Endothelial cell (in vitro differentiated cells): ENCODE measurements at regions not wholly inside any gene's neighbourhood (a gene's known extent, or its start where the extent isn't known, plus 50 kb on each side); places are given as distances from the start of the nearest gene placed in this dataset.

ENCODE experiments used
- DNase-seq: peaks from one replicate; pipeline ENCODE4 v3.0.0; 2021; ENCODE audit warnings: low spot score
- H3K27ac Mint-ChIP-seq: one replicate; pipeline ENCODE4 v1.8.0; 2021; ENCODE audit warnings: mixed read lengths, inconsistent platforms; ENCODE audit not compliant: unreplicated experiment
- H3K27me3 Mint-ChIP-seq: one replicate; pipeline ENCODE4 v1.8.0; 2021; ENCODE audit warnings: mild to moderate bottlenecking, moderate library complexity, mixed read lengths, inconsistent platforms; ENCODE audit not compliant: unreplicated experiment
- H3K36me3 Mint-ChIP-seq: one replicate; pipeline ENCODE4 v1.8.0; 2021; ENCODE audit warnings: mild to moderate bottlenecking, low read depth, mixed read lengths, inconsistent platforms; ENCODE audit not compliant: unreplicated experiment
- H3K4me1 Mint-ChIP-seq: one replicate; pipeline ENCODE4 v1.8.0; 2021; ENCODE audit warnings: mild to moderate bottlenecking, mixed read lengths, inconsistent platforms; ENCODE audit not compliant: unreplicated experiment
- H3K4me3 Mint-ChIP-seq: one replicate; pipeline ENCODE4 v1.8.0; 2021; ENCODE audit warnings: mild to moderate bottlenecking, mixed read lengths, inconsistent platforms; ENCODE audit not compliant: unreplicated experiment
- H3K9me3 Mint-ChIP-seq: one replicate; pipeline ENCODE4 v1.8.0; 2021; ENCODE audit warnings: mixed read lengths, inconsistent platforms; ENCODE audit not compliant: unreplicated experiment
- TF ChIP-seq, protein P1 (sequence below): fragments of 200-600 bp; sonication (generic); IDR thresholded peaks from one replicate; pipeline ENCODE4 v1.5.0; 2021; ENCODE audit warnings: antibody characterized with exemption; ENCODE audit not compliant: unreplicated experiment

DNA sequence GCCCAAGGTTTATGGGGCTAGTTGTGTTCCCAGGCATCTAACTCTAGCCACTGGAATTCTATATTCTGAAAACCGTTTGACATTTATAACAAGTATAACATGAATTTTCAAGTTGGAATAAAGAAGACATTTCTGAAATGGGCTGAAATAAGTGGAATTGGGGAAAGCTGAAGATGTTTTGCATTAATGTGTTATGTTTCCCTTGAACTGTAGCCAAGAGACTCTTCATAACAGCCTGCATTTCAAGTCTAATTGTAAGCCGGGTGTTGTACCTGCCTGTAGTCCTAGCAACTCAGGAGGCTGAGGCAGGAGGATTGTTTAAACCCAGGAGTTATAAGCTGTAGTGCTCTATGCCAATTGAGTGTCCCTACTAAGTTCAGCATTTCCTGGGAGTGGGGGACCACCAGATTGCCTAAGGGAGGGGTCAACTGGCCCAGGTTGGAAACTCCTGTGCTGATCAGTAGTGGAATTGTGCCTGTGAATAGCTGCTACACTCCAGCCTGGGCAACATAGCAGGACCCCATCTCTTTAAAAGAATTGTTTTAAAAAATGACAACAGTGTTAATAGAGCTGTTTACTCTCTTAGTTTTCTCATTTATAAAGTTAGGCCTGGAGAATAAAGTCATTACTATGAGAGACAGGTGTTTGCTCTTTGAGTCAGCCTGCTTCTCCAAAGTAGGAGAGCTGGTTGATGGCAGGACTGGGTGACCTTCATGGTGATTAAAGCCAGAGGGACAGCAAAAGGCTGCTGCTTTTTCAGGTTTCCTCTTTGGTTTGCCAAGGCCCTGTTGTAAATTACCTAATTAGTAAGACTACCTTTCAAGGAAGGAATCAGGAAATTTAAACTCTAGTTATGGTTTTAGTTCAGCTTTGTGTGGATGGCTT lies 483.6 kb upstream of the RGS6 start:
- no peak for DNase-seq
- Mint-ChIP-seq H3K27me3 (no peaks in the 10 kb centered on the region), H3K4me1 (peaks cover 6% of the 10 kb centered on the region), H3K9me3 (no peaks in the 10 kb centered on the region), H3K36me3 (peaks cover 4% of the 10 kb centered on the region), H3K27ac (no peak overlapping the region), H3K4me3 (no peak overlapping the region)
- TF ChIP-seq, protein P1, sequence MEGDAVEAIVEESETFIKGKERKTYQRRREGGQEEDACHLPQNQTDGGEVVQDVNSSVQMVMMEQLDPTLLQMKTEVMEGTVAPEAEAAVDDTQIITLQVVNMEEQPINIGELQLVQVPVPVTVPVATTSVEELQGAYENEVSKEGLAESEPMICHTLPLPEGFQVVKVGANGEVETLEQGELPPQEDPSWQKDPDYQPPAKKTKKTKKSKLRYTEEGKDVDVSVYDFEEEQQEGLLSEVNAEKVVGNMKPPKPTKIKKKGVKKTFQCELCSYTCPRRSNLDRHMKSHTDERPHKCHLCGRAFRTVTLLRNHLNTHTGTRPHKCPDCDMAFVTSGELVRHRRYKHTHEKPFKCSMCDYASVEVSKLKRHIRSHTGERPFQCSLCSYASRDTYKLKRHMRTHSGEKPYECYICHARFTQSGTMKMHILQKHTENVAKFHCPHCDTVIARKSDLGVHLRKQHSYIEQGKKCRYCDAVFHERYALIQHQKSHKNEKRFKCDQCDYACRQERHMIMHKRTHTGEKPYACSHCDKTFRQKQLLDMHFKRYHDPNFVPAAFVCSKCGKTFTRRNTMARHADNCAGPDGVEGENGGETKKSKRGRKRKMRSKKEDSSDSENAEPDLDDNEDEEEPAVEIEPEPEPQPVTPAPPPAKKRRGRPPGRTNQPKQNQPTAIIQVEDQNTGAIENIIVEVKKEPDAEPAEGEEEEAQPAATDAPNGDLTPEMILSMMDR, result no peak

DNA sequence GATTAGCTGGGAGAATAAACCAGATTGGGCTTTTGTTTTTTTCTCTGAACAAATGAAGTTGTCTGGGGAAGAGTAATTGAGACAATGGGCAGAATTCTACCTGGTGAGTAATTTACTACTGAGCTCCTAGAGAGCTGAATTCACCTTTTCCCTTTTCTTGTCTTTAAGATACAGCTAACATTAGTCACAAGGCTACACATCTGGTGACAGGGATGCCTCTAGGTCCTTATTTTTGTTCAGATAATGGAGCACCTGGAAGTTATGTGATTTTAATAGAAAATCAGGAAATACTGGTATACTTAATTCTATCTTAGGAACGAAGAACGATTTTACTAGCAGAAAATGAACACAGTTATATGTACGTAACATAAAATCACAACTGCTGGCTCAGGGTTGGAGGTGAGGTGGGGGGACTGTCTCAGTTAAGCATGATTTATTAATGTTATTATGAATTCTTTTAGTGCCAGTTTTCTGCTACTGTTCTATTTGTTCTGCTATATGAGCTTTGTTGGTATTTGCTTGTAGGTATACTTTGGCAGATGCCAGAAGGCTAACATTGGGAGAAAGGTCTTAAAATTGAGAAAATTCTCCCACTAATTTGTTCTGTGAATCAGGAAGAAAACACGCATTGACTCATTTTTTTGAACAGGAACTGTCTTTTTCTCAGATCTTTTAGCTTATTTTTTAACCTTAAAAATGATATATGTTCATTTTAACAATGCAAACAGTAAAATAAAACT lies 482.7 kb upstream of the RGS6 start:
- Mint-ChIP-seq H3K4me1 (peaks cover 6% of the 10 kb centered on the region), H3K36me3 (peaks cover 4% of the 10 kb centered on the region), H3K27me3 (no peaks in the 10 kb centered on the region), H3K9me3 (no peaks in the 10 kb centered on the region), H3K27ac (no peak overlapping the region), H3K4me3 (no peak overlapping the region)
- TF ChIP-seq, protein P1, result no peak
- no peak for DNase-seq

DNA sequence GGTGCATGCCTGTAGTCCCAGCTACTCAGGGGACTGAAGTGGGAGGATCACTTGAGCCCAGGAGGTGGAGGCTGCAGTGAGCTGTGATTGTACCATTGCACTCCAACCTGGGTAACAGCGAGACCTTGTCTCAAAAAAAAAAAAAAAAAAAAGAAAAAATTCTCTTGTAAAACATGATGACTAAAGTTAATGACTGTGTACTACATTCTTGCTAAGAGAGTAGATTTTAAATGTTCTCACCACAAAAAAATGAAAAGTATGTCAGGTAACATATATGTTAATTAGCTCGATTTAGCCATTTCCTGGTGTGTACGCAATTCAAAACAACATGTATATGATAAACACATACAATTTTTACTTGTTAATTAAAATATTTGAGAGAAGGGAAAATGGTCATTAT lies 480.7 kb upstream of the RGS6 start:
- DNase-seq, result no peak
- Mint-ChIP-seq H3K4me1 (peaks cover 6% of the 10 kb centered on the region), H3K4me3 (no peak overlapping the region), H3K27me3 (no peaks in the 10 kb centered on the region), H3K27ac (no peak overlapping the region), H3K9me3 (no peaks in the 10 kb centered on the region), H3K36me3 (peaks cover 4% of the 10 kb centered on the region)
- TF ChIP-seq, protein P1, result no peak

DNA sequence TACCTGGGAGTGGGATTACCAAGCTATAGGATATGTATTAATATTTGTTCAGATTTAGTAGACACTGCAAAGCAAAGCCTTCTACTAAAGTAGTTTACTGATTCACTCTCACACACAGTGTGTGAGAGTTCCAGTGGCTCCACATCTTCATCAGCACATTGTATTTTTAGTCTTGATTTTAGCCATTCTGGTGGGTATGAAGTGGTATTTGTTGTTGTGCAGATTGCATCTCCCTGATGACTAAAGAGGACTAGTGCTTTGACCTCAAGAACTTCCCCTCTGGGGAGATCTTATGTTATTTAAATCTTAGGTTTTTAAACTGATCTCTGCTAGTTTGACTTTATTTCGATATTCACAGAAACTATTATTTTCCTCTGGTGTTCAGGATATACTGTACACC lies 479.7 kb upstream of the RGS6 start:
- Mint-ChIP-seq H3K4me3 (peak overlapping the region; percentile 57), H3K27me3 (no peaks in the 10 kb centered on the region), H3K4me1 (peaks cover 6% of the 10 kb centered on the region), H3K36me3 (peaks cover 4% of the 10 kb centered on the region), H3K9me3 (no peaks in the 10 kb centered on the region), H3K27ac (no peak overlapping the region)
- DNase-seq, result no peak
- TF ChIP-seq, protein P1, result no peak

DNA sequence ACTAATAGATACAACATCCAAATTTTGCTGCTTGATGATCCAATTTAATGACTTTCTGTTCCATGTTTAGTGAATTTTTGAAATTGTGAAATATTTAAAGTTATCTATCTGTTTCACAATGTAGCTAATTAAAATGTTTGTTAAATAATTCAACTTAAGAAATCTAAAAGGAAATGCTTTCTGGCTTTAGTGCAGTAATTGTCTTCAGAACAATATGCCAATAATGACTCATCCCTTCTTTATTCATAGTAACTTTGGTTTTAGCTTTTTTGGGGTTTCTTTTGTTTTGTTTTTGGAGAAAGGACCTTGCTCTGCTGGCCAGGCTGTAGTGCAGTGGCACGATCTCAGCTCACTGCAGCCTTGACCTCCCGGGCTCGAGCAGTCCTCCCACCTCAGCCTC lies 479.2 kb upstream of the RGS6 start:
- Mint-ChIP-seq H3K4me3 (peak overlapping the region; percentile 57), H3K27ac (no peak overlapping the region), H3K27me3 (no peaks in the 10 kb centered on the region), H3K4me1 (peaks cover 6% of the 10 kb centered on the region), H3K36me3 (peaks cover 4% of the 10 kb centered on the region), H3K9me3 (no peaks in the 10 kb centered on the region)
- DNase-seq, result no peak
- TF ChIP-seq, protein P1, result no peak
